ENCODE measurements at regions not wholly inside any gene's neighbourhood (a gene's known extent, or its start where the extent isn't known, plus 50 kb on each side); places are given as distances from the start of the nearest gene placed in this dataset.

- TF ChIP-seq, protein P1, sequence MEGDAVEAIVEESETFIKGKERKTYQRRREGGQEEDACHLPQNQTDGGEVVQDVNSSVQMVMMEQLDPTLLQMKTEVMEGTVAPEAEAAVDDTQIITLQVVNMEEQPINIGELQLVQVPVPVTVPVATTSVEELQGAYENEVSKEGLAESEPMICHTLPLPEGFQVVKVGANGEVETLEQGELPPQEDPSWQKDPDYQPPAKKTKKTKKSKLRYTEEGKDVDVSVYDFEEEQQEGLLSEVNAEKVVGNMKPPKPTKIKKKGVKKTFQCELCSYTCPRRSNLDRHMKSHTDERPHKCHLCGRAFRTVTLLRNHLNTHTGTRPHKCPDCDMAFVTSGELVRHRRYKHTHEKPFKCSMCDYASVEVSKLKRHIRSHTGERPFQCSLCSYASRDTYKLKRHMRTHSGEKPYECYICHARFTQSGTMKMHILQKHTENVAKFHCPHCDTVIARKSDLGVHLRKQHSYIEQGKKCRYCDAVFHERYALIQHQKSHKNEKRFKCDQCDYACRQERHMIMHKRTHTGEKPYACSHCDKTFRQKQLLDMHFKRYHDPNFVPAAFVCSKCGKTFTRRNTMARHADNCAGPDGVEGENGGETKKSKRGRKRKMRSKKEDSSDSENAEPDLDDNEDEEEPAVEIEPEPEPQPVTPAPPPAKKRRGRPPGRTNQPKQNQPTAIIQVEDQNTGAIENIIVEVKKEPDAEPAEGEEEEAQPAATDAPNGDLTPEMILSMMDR (IDR thresholded peaks at IDR 0.05; ENCODE audit: low read length): no peak
- TF ChIP-seq EZH2phosphoT487 (IDR thresholded peaks at IDR 0.05; ENCODE audit: low read length) (no peak), EZH2 (optimal IDR thresholded peaks at IDR 0.05; ENCODE audit: low read depth, low read length) (no peak)
These were observed 331.0 kb upstream of the ROPN1 start for GRCh38 chr3:124322966-124323365.
